B cell (primary cell): ENCODE measurements at regions not wholly inside any gene's neighbourhood (a gene's known extent, or its start where the extent isn't known, plus 50 kb on each side); places are given as distances from the start of the nearest gene placed in this dataset.

Source experiments
- CTCF ChIP-seq: fragments of 200-600 bp; IDR thresholded peaks from one replicate; pipeline ENCODE4 v1.8.0; 2022; ENCODE audit warnings: antibody characterized with exemption, mild to moderate bottlenecking
- EZH2 ChIP-seq: IDR thresholded peaks from 2 replicates; pipeline ENCODE4 v1.6.1; 2012; ENCODE audit warnings: borderline replicate concordance, low read depth, mild to moderate bottlenecking, moderate library complexity, low read length; ENCODE audit not compliant: insufficient read depth, poor library complexity, severe bottlenecking

- TF ChIP-seq CTCF (no peak), EZH2 (no peak)
Measured at GRCh38 chr20:11124849-11125505, 451.2 kb upstream of the JAG1 start.
